ENCODE measurements at regions not wholly inside any gene's neighbourhood (a gene's known extent, or its start where the extent isn't known, plus 50 kb on each side); places are given as distances from the start of the nearest gene placed in this dataset.

DNA sequence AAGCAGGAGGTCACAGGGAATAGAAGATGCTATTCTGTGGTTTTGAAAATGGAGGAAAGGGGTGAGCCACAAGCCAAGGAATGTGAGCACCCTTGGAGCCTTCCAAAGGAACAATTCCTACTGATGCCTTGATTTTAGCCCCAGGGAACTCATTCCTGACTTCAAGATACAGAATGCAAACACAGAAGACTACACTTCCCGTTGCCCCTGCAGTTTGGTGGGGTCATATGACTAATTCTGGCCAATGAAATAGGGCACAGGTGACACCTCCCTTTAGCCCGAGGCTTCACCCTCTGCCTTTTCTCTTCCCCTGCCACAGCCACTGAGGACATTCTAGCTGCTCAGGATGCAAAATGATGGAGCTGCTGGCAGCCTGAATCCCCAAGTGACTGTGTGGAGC lies 126.1 kb downstream of the INHBB start:
- DNase-seq (ENCODE audit: low spot score in 2 of 2), result no peak
- FAIRE-seq, result no peak

DNA sequence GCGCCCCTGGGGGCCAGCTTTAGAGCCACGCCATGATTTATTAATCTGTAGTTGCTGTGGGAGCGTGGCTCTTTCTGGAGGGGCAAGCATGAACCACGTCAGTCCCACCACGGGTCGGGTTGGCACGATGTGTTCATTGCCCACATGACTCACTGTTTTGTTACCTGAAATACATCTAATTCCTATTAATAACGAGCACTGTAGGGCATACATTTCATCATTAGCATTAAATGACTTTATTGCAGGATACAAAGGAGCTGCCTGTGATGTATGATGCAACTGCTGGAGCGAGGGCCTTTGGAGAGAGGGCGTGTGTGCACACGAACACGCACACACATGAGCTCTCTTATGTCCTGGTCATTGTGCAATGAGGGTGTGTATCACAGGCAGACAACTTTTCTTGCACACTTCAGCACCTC lies 127.0 kb downstream of the INHBB start:
- DNase-seq (ENCODE audit: low spot score in 2 of 2) (no peak), FAIRE-seq (no peak)

DNA sequence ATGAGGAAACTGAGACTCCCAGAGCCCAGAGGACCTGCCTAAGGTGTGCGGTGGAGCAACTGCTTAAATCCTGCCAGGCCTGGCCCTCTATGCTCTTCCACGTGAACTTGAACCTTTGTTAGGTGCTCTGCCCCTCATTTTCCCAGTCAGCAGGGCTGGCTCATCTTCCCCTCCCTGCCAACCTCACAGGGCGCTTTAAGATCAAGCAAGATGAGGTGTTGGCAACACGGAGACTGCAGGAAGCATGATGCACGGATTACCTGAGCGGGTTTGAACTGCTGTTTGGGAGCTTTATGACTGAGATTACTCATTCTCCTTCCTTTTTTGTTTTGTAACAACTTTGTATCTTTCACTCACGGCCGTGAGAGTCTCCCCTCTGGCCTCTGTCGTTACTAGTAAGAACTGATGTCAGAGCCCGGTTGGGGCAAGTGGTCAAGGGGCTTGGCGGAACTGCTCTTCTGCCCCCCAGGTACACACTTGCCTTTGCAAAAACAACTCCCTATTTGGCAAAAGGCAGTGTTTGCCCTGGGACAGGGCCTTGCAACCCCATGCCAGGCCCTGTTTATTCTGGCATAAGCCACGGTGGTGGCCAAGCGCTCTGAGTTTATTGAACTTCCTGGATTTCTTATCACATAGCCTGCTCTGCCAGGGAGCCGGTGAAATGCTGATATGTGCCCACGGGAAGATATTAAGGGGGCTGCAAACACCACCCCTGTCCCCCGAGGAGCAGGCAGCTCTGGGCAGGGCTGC lies 127.8 kb downstream of the INHBB start:
- DNase-seq (ENCODE audit: low spot score in 2 of 2) (no peak), FAIRE-seq (no peak)

DNA sequence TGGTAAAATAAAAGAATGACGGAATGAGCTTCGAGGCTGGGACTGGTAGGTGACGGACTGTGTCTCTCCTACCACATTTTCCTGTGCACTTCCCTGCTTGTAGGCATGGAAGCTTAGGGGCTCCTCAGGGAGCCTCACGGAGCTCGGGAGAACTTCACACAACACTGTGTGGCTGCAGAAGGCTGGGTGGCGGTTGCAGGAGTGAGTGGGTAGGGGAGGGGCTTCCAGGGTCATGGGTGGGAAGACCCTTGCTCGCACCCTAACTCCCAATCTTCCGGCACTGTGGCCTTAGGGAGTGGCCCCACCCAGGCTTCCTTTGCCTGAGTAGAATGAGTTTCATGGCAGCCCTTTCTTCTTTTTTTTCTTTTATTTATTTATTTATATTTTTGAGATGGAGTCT lies 128.6 kb downstream of the INHBB start:
- FAIRE-seq, result no peak

DNA sequence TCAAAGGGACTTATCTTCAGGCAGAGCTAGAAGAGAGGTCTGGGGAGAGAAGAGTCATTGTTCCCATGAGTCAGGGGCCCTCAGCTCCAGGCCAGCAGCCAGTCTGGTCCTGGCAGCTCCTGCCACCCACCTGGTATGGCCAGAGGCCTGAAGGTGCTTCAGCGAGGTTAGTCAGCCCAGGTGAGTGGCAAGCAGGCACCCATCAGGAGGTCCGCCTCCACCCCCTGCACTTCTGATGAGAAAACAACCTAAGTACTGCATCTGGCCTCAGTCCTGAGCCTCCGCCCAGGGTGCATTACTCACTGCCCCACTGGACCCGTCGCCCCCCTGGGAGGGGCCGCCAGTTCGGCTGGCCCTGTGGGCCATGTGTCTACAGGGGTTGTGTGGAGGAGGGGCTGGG lies 130.2 kb downstream of the INHBB start:
- no peak for FAIRE-seq
- no peak for DNase-seq (ENCODE audit: low spot score in 2 of 2)

More for the DNA sequence above, 128.6 kb downstream of the INHBB start:
- DNase-seq (ENCODE audit: low spot score in 2 of 2), result no peak

DNA sequence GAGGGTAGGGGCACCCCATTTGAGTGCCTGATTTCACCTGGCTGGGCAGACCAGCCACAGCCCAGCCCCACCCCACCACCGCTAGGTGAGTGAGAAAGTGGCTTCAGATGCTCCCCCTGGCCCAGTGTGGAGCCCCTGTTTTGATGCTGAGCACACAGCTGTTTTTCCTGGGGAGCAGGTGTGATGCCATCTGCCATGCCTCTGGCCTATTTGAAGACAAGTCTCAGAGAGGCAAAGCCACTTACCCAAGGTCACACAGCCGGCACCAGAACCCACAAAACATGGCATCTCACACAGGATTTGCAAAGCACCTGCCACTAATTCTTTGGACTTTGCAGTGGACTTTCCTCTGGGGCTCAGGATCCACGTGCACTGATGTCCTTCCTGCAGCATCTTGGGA lies 131.3 kb downstream of the INHBB start:
- no peak for FAIRE-seq
- no peak for DNase-seq (ENCODE audit: low spot score in 2 of 2)

DNA sequence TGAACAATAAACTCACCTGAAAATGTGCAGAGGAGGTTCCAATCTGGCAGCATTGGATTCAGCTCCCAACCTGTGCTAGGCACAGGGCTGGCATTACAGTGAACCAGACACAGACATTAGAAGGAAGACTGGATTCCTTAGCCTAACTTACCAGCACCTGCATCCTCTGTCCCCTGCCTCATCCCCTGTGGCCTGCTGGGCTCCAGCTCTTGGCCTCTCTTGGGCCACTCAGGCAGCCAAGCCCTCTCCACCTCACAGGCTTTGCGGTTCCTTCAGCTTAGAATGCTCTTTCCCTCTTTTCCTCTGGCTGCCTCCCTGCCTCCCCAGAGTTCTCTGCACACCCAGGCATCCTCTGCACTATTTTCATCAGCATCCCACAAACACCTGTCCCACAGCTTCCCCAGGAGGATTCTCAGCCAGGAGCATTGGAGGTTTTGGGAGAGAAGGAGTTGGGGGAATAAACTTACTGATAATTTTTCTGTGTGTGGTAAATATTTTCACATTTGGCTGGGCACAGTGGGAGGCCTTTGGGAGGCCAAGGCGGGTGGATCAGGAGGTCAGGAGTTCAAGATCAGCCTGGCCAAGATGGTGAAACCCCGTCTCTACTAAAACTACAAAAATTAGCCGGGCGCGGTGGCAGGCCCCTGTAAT lies 132.0 kb downstream of the INHBB start:
- FAIRE-seq (no peak), DNase-seq (ENCODE audit: low spot score in 2 of 2) (no peak)

DNA sequence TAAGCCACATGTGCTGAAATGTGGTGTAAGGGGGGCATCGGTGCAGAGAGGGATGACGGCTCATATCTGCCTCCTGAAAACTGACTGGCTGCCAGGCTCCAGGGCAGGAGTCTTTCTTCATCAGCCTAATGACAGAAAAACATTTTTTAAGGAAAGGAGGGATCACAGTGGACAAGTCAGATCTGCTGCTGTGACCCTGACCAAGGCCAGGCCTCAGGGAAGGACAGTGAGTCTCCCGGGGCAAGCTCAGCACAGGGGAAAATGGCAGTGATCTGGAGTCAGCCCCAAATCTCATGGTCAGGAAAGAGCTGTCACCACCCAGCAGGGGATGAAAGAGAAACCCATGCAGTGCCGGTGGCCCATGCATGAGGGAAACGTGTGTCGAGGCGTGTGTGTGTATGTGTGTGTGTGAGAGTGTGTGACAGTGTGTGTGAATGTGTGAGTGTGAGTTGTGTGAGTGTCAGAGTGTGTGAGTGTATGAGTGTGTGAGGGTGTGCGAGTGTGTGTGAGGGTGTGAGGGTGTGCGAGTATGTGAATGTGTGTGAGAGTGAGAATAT lies 134.5 kb downstream of the INHBB start:
- FAIRE-seq, result no peak
- DNase-seq (ENCODE audit: low spot score in 2 of 2), result no peak

DNA sequence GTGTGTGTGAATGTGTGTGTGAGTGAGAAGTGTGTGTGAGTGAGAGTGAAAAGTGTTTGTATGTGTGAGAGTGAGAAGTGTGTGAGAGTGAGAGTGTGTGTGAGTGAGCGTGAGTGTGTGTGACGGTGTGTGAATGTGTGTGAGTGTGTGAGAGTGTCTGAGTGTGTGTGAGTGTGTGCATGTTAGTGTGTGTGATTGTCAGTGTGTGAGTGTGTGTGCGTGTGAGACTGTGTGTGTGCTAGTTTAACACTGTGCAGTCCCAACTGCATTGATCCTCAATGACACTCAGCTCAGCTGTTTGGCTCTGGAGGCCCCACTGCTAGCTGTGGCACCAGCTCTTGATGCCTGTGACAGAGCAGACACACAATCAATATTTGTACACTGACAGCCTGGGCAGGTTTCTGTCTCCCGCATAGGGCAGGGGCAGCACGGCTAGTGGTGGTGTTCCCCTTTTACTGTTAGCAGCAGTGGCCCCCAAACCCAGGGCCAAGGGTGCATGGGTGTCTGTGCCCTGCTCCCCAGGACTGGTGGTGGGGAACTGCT lies 135.0 kb downstream of the INHBB start:
- DNase-seq (ENCODE audit: low spot score in 2 of 2), result no peak
- FAIRE-seq, result no peak

DNA sequence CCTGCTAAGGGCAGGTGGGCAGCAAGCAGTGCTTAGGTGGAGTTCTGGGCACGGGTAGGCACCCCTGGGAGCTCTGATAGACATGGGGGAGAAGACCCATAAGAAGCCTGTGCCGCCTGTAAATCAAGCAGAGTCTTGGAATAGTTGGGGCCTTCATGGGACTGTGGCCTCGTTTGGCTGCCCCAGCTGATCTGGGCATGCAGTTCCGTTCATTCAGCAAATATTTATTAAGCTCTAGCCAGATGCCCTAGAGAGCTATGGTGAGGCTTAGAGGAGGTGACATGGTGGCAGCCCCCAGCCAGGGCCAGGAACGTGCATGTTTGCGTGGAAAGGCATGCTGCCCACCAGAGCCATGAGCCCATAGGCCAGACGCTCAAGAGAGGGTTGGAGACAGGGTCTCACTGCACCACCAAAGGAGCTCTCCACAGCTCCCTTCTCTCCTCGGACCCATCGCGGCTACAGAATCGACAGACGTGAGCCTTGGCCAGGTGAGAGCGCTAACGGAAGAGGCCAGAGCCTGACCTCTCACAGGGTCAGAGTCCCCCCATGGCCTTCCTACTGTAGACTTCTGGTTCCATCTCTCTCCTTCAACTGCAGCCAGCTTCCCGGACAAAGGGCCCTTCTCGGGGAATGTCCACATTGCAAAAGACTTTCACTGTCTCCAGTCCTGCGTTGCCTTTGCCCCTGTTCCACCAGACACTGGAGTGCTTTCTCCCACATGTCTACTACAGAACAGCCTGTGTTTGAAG lies 135.7 kb downstream of the INHBB start:
- DNase-seq (ENCODE audit: low spot score in 2 of 2), result no peak

DNA sequence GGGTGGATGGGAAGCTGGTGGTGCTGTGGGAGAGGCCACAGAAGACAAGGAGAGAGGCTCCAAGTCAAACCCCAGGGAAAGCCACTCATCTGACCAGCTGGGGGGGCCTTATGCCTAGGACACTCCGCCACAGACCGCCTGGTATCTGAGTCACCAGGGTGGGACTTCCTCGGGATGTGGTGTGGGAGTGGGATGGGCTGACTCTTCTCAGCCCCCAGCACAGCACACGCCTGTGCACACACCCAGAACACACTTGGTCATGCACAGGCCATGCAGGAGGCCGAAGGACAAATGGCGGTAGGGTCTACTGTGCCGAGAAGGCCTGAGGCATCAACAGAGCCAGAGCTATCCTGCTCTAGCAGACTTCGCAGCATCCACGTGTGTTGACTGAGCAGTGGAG lies 136.4 kb downstream of the INHBB start:
- FAIRE-seq, result no peak
- no peak for DNase-seq (ENCODE audit: low spot score in 2 of 2)

More for the DNA sequence above, 135.7 kb downstream of the INHBB start:
- no peak for FAIRE-seq

DNA sequence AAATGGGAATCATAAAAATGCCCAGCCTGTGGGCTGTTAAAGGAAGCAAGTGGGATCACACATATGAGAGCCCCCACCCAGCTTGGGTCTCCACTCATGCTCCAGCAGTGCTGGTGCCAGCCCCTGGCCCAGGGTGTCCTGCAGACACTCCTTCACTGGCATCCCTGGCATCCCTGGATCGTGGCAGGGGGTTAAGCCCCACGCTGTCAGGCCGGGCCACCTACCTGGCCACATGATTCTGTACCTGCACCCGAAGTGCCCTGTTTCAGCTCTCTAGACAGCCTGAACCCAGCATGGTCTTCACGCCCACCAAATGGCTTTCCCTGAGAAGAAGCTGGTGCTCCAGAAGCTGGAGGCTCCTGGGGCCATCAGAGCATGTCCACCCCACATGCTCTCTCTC lies 137.4 kb downstream of the INHBB start:
- DNase-seq (ENCODE audit: low spot score in 2 of 2) (no peak), FAIRE-seq (no peak)

DNA sequence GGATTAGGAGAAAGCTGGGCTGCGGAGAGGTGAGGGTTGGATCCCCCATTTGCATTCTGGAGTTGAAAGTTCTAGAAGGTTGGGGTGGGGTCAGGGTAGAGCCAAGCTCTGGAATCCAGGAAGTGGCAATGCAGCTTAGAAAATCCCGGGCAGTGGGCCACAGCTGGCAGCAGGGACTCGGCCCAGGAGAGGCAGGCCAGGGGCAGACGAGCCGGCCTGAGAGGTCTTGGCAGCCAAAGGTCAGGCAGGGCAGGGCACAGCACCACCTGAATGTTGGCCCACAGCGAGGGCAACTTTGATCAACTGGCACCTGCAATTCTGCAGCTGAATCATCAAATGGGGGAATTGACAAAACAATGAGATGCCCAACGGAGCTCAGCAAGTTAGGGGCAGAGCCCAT lies 139.2 kb downstream of the INHBB start:
- DNase-seq (ENCODE audit: low spot score in 2 of 2) (no peak), FAIRE-seq (no peak)

DNA sequence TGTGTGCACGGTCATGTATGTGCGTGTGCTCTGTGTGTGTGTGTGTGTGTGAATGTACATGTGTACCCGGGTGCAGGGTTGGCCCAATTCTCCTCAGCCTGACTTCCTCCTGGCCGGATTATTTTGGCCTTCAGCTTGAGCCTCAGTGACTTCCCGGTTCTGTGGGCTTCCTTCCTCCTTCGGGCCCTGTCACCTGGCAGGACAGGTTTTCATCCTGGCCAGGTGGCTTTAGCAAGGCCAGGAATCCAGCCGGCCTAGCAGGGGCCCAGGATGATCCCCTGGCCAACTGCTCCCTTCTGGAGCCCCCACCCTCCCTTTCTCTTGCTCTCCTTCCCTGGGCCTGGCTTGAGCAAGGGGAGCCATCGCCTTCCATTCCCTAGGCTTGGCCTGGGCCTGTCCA lies 140.5 kb downstream of the INHBB start:
- DNase-seq (ENCODE audit: low spot score in 2 of 2) (no peak), FAIRE-seq (no peak)

DNA sequence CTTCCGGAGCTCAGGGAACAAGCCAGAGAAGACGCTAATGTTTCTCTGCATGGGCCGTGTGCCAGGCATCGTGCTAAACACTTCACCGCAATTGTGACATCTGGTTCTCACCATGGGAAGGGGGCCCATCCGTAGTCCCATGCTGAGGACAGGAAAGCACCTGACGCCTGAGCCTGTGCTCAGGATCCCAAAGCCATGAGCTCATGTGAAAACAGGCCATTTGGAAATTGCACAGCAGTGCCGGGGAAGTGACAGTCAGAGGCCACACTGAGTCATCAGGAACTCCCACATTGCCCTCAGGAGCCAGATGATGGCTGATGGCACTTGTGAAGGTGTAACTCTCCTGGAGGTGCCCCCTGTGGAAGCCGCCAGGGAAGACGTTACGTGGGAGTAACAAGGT lies 141.0 kb downstream of the INHBB start:
- DNase-seq (ENCODE audit: low spot score in 2 of 2), result no peak
- FAIRE-seq, result no peak

DNA sequence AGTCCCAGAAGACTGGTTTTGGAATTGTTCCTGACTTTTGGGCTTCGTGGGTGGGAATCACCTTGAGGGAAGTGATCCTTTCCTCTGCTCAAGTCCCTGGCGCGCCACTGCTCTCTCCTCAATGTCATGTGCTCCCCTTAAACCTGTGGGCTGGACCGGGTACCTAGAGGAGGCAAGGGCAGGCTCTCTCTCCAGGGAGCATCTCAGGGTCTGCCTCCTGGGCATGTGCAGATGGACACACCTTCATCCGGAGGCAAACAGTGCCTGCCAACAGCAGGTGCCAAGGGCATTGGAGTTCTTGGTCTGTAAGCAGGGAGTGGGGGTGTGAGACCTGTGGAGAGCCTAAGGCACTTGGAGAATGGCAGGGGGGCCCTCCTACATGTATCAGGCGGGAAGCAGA lies 142.6 kb downstream of the INHBB start:
- DNase-seq (ENCODE audit: low spot score in 2 of 2) (no peak), FAIRE-seq (no peak)

DNA sequence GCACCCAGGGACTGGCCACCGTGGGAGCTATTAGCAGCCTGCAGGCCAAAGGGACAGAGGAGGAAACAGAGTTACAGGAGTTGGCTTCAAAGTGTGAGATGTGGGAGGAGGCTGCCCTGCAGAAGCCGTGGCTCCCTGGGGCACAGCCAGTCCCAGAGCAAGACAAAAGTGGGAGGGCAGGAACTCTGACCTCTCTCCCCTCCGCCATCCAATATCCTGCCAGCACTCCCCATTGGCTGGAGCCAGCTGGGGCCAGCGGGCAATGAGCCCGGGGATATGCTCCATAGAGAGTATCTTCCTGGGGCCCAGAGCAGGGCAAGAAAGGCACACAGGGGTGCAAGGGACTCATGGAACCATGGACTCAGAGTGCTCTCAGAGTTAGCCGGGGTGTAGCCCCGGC lies 143.1 kb downstream of the INHBB start:
- FAIRE-seq, result no peak
- no peak for DNase-seq (ENCODE audit: low spot score in 2 of 2)

DNA sequence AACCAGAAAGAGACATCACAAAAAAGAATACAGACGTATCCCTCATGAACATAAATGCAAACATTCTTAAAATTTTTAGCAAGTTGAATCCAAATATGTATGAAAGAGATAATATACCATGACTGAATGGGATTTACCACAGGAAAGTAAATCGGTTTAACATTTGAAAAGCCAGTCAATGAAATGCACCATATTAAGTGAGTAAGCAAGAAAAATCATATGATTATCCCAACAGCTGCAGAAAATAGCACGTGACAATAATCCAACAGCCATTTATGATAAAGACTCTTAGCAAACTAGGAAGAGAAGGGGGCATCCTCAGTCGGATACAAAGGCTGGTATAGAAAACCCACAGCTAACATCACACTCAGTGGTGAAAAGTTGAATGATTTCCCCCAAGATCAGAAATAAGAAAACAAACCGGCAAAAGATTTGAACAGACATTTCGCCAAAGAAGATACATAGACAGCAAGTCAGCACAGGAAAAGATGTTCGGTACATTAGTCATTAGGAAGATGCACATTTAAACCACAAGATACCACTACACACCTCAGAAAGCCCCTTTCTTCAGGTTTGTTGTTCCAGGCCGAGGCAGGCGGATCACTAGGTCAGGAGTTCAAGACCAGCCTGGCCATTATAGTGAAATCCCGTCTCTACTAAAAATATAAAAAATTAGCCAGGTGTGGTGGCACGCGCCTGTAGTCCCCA lies 144.3 kb downstream of the INHBB start:
- FAIRE-seq, result no peak

DNA sequence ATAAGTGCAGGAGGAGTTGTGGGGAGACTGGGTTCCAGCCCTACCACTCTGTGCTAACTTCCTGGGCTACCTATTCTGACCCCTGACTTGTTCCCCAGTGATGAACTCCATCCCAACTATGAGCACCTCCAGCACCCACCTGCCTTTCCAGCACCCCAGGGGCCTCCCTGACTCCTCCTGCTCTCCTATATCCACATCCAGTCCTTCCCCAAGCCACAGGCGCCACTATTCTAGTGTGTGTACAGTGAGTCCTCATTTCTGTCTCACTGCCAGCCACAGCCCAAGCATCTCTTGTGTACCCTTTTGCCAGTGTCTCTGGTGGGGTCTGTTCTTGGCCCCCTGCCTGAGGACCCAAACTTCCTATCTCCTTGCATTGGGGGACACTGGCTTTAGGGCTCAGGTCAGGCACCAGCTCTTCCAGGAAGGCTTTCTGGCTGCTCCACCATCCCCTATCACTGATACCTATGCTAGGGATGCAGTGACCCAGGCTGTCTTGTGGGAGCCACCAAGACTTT lies 145.2 kb downstream of the INHBB start:
- FAIRE-seq, result no peak

More for the DNA sequence above, 144.3 kb downstream of the INHBB start:
- no peak for DNase-seq (ENCODE audit: low spot score in 2 of 2)

DNA sequence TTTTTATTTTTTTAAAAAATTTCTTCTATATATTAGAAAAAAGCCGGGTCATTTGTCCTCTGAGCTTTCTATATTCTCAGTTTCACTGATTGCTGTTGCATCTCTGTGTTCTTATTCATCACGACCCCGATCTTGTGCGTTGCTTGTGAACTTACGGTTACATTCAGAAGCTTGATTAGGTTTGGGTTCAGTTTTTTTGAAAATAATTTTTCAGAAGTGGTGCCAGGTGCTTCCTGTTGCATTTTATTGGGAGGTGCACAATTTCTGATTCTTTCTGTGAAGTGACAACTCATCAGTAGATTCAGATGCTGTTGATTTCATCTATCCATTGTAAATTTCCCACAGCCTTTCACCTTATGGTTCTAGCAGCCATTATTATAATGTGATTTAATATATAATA lies 147.3 kb downstream of the INHBB start:
- no peak for FAIRE-seq
- no peak for DNase-seq (ENCODE audit: low spot score in 2 of 2)

More for the DNA sequence above, 145.2 kb downstream of the INHBB start:
- no peak for DNase-seq (ENCODE audit: low spot score in 2 of 2)

Measured in frontal cortex (tissue), 3 donors.